Activated naive CD8-positive, alpha-beta T cell (primary cell): ENCODE measurements at regions not wholly inside any gene's neighbourhood (a gene's known extent, or its start where the extent isn't known, plus 50 kb on each side); places are given as distances from the start of the nearest gene placed in this dataset.

Experiments used
- H3K27ac Mint-ChIP-seq: one replicate; pipeline ENCODE4 v1.8.0; 2021; ENCODE audit warnings: mixed read lengths
- H3K27me3 Mint-ChIP-seq: one replicate; pipeline ENCODE4 v1.8.0; 2021; ENCODE audit warnings: mixed read lengths
- H3K36me3 Mint-ChIP-seq: one replicate; pipeline ENCODE4 v1.8.0; 2021; ENCODE audit warnings: mixed read lengths
- H3K4me1 Mint-ChIP-seq: one replicate; pipeline ENCODE4 v1.8.0; 2021; ENCODE audit warnings: low read depth, mixed read lengths
- H3K4me3 Mint-ChIP-seq: one replicate; pipeline ENCODE4 v1.8.0; 2021; ENCODE audit warnings: mild to moderate bottlenecking, mixed read lengths
- H3K9me3 Mint-ChIP-seq: one replicate; pipeline ENCODE4 v1.8.0; 2021; ENCODE audit warnings: low read depth, mixed read lengths

DNA sequence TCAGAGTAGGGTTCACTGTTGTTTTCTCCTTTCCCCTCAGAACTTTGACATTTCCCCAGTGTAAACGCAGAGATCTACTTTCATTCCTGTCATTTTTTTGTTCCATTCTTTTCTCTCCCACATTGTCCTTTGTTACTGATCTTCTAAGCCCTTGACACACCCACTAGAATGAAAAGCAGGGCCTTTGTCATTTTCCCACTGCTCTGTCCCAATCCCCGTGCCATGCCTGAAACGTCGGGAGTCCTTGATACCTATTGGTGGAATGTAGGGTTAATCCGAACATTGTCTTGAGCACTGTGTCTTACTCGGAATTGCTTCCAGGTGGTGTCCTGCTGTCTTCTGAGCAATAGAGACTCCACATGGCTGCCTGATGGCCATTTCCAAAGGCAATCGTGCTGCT lies 887.1 kb upstream of the FRG1 start:
- H3K36me3 Mint-ChIP-seq, result no peaks in the 10 kb centered on the region
- H3K27me3 Mint-ChIP-seq, result no peaks in the 10 kb centered on the region
- H3K27ac Mint-ChIP-seq, result no peak overlapping the region
- no peaks in the 10 kb centered on the region for H3K4me1 Mint-ChIP-seq
- no peak overlapping the region for H3K4me3 Mint-ChIP-seq
- H3K9me3 Mint-ChIP-seq, result no peaks in the 10 kb centered on the region

DNA sequence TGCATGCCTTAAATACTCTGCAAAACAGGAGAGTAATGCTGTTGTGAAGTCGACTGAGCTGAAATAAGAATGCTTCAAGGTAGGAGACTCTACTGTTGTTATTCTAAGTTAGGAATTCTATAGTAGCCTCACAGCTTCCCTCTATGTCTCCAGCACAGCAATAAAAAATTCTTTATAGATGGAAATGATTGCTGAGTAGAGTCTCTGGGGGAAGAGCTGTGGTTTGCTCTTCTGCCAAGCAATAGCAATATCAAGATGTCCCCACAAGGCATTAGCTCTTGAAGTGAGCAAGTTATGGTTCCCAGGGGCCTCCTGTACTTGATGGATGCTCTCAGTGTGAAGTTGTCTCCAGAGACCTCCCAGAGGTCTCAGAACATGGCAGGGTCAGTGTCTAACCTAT lies 880.6 kb upstream of the FRG1 start:
- Mint-ChIP-seq H3K9me3 (peaks cover 18% of the 10 kb centered on the region), H3K27me3 (no peaks in the 10 kb centered on the region), H3K27ac (no peak overlapping the region), H3K36me3 (no peaks in the 10 kb centered on the region), H3K4me1 (no peaks in the 10 kb centered on the region), H3K4me3 (no peak overlapping the region)

DNA sequence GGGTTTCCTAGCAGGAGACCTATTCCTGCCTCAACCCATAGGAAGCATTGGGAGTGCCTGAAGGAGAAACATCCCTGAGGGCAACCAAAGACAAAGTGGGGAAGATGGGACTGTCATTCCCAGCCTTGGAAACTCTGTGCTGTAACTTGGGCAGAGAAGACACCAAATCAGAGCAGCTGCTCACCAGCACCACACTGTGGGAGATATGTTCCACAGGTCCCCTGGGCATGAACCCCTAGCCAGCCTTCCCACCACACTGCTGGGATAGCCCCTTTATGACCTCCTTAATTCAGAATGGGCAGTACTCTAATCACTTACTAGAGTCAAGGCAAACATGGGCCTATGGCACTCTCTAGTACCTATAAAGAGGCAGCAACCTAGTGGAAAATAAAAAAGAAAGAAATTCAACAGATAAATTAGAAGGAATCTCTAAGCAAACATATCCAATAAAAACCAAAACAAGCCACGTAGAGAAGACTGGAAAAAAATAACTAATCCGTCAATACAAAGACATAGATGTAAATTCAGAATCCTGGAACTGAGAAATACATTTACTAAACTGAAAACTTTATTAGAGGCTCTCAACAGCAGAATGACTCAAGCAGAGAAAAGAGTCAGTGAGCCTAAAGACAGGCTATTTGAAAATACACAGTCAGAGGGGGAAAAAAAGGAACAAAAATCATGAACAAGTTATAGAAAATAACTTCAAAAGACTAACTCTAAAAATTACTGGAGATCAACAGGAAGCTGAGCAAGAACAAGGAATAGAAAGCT lies 878.4 kb upstream of the FRG1 start:
- peaks cover 21% of the 10 kb centered on the region for H3K9me3 Mint-ChIP-seq

DNA sequence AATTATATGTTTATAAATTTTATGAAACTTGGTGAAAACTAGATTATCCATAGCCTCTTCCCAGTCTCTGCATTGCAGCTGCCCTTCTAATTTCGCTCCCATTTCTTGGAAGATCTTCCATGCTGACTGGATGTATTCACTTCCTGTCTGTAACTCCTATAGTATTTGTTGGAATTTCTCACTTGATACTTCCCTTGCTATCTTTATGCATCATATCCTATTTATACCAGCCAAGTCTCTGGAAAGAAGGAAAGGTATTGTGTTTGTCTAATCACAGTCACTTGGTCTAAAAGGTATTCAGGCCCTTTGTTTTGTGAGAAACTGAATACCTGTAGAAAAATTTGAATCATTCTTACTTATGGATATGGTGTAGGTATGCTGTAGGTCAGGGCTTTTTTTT lies 870.9 kb upstream of the FRG1 start:
- H3K27ac Mint-ChIP-seq, result no peak overlapping the region
- no peaks in the 10 kb centered on the region for H3K4me1 Mint-ChIP-seq
- H3K9me3 Mint-ChIP-seq, result peaks cover 8% of the 10 kb centered on the region
- no peaks in the 10 kb centered on the region for H3K36me3 Mint-ChIP-seq
- H3K4me3 Mint-ChIP-seq, result no peak overlapping the region
- H3K27me3 Mint-ChIP-seq, result no peaks in the 10 kb centered on the region

More for the DNA sequence above, 878.4 kb upstream of the FRG1 start:
- Mint-ChIP-seq H3K4me3 (no peak overlapping the region), H3K4me1 (no peaks in the 10 kb centered on the region), H3K27me3 (no peaks in the 10 kb centered on the region), H3K36me3 (no peaks in the 10 kb centered on the region), H3K27ac (no peak overlapping the region)

DNA sequence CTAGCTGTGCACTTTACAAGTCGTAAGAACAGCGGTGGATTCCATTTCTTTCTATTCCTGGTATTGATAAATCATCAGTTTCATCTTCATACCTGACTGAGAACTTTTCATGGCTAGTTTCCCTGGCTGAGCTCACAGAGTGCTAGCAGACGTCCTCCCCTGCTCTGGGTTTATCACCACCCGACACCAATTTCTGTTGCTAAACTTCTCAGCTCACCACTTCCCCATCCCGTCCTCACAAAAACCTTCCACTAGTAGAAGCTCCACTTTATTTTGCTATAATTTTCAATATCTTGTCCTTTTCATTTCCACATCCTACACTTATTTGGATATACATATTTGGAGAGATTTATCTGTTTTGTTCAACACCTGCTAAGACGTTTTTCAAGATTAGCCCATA lies 869.4 kb upstream of the FRG1 start:
- no peaks in the 10 kb centered on the region for H3K4me1 Mint-ChIP-seq
- peaks cover 8% of the 10 kb centered on the region for H3K9me3 Mint-ChIP-seq
- no peak overlapping the region for H3K4me3 Mint-ChIP-seq
- H3K36me3 Mint-ChIP-seq, result no peaks in the 10 kb centered on the region
- no peaks in the 10 kb centered on the region for H3K27me3 Mint-ChIP-seq
- H3K27ac Mint-ChIP-seq, result no peak overlapping the region

DNA sequence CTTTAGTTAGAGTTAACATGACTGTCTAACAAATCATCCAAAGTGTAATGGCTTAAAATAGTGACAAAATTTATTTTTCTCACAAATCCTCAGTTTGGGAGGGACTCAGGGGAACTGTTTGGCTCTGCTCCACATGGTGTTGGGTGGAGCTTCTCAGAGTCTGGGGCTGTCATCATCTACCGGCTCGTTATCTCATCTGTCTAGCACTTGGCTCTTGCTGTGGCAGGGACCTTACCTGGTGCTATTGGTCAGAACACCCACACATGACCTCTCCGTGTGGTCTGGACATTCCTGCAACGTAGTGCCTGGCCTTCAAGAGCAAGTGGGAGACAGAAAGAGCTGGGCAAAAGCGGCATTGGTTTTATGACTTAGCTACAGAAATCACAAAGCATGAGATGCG lies 866.9 kb upstream of the FRG1 start:
- Mint-ChIP-seq H3K27ac (no peak overlapping the region), H3K4me1 (no peaks in the 10 kb centered on the region), H3K9me3 (peaks cover 11% of the 10 kb centered on the region), H3K27me3 (no peaks in the 10 kb centered on the region), H3K4me3 (no peak overlapping the region), H3K36me3 (no peaks in the 10 kb centered on the region)

DNA sequence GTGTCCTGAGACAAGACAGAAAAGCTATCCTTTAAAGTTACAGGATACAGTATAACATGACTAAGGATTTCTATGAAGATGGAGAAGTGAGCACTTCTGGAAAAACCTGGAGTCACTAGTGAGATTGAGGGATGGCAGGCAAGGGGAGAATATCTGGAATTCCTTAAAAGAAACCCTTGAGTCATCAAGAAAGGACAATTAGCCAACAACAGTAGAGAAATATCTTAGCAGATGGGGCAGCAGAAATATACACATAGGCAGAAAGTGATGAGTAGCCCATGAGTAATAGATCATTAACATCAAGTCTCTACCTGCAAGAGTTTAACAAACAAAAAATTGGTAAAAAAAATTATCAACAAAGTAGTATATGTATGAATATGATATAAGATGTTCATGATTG lies 858.8 kb upstream of the FRG1 start:
- Mint-ChIP-seq H3K36me3 (no peaks in the 10 kb centered on the region), H3K4me3 (no peak overlapping the region), H3K4me1 (no peaks in the 10 kb centered on the region), H3K27ac (no peak overlapping the region), H3K27me3 (no peaks in the 10 kb centered on the region), H3K9me3 (peaks cover 11% of the 10 kb centered on the region)

DNA sequence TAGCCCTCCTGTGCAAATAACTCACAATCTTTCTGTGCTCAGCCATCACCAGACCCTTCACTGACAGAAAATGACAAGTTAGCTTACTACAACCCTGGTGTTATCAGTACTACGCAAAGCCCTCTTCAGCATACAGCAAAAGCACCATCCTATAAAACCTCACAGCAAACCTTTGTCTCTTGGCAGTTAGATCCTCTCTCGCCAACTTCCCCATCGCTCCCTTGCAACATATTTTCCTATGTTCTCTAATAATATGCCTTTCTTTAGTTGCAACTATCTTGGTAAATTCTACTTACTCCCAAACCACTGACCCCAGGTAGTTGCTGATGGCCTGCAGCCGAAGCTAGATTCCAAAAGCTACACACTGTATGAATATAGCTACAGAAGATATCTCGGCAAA lies 856.9 kb upstream of the FRG1 start:
- H3K4me3 Mint-ChIP-seq, result no peak overlapping the region
- H3K27me3 Mint-ChIP-seq, result no peaks in the 10 kb centered on the region
- no peaks in the 10 kb centered on the region for H3K4me1 Mint-ChIP-seq

DNA sequence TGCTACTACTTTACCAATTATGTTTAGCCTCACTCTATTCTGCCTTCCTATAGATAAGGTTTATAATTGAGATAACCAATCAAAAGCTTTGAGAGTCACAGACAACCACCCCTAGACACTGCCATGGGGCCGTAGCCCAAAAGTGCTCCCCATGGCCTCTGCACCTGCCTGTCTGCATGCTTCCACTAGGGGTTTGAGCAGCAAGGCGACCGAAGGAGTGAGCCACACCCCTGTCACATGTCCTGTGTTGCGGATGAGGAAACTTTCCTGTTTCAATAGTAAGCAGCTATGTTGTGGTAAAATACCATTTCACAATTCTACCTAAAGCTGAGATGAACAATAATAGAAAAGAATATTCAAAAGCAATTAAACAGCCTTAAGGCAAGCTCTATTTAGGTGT lies 856.0 kb upstream of the FRG1 start:
- no peaks in the 10 kb centered on the region for H3K36me3 Mint-ChIP-seq
- H3K27ac Mint-ChIP-seq, result no peak overlapping the region
- no peaks in the 10 kb centered on the region for H3K27me3 Mint-ChIP-seq
- H3K4me1 Mint-ChIP-seq, result no peaks in the 10 kb centered on the region
- peaks cover 4% of the 10 kb centered on the region for H3K9me3 Mint-ChIP-seq
- no peak overlapping the region for H3K4me3 Mint-ChIP-seq

More for the DNA sequence above, 856.9 kb upstream of the FRG1 start:
- Mint-ChIP-seq H3K27ac (no peak overlapping the region), H3K36me3 (no peaks in the 10 kb centered on the region), H3K9me3 (peaks cover 4% of the 10 kb centered on the region)

DNA sequence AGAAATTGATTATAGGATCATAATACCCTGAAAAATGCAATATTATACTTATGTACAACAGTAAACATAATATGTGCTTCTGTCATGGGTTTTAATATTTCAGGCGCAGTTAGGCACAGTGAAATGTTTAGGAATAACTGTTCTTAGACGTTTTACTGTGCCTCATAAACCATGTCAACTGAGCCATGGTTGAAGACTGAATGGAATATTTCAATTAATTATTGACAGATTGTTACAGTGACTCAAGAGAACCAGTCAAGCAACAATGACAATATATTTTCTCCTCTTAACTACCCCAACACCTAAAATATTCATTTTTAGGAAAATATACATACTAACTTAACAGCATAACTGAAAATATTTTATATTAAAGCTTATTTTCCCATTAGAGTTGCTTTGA lies 852.7 kb upstream of the FRG1 start:
- peaks cover 4% of the 10 kb centered on the region for H3K9me3 Mint-ChIP-seq
- H3K27ac Mint-ChIP-seq, result no peak overlapping the region
- H3K36me3 Mint-ChIP-seq, result no peaks in the 10 kb centered on the region
- H3K4me1 Mint-ChIP-seq, result no peaks in the 10 kb centered on the region
- H3K4me3 Mint-ChIP-seq, result no peak overlapping the region
- H3K27me3 Mint-ChIP-seq, result no peaks in the 10 kb centered on the region

DNA sequence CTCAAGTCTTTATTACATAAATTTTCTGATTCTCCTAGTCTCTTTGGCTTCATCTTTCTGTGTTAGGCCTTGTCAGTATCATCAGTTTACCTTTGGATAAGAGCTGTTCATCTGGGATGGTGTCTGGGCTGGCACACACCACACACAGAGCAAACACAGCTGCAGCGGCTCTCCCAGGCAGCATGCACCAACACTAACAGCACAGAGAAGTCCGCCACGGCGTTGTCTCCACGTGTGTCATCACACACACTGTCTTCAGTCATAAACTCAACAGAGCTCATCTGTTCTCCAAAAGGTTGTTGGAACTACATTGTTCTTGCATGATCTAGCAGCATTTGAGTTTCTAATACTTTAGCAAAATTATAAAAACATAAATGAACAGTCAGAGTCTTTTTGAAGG lies 851.9 kb upstream of the FRG1 start:
- Mint-ChIP-seq H3K4me3 (no peak overlapping the region), H3K27me3 (no peaks in the 10 kb centered on the region)

DNA sequence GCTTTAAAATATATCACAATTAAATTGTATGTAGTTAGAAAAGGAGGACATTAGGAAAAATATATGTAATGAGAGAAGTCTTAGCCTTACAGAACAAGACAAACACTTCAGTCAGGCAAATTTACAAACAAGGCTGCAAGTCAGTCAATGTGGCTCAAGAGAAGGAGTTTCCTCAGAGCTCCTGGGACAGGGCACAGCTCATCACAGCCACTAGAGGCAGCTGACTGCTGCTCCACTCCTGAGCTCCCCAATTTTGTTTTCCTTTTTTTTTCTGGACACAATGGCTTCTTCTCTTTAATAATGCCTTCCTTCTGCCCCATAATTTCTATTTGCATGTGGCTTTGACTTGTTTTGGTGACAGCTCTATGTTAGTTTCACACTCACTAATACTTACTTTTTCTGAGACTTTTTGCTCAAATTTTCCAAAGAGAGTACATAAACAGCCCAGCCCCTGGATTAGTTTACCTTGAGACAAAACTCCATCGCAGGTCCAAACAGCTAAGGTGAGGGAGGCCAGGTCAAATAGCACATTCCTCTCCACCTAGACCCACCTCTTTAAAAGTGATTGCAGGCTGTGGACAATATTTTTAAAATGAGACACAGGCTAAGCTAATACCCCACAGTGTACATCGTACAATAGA lies 850.4 kb upstream of the FRG1 start:
- H3K4me3 Mint-ChIP-seq, result no peak overlapping the region
- H3K27ac Mint-ChIP-seq, result no peak overlapping the region
- no peaks in the 10 kb centered on the region for H3K36me3 Mint-ChIP-seq
- H3K4me1 Mint-ChIP-seq, result no peaks in the 10 kb centered on the region
- H3K27me3 Mint-ChIP-seq, result no peaks in the 10 kb centered on the region
- H3K9me3 Mint-ChIP-seq, result peaks cover 5% of the 10 kb centered on the region

More for the DNA sequence above, 851.9 kb upstream of the FRG1 start:
- H3K9me3 Mint-ChIP-seq, result peaks cover 4% of the 10 kb centered on the region
- no peak overlapping the region for H3K27ac Mint-ChIP-seq
- H3K36me3 Mint-ChIP-seq, result no peaks in the 10 kb centered on the region
- H3K4me1 Mint-ChIP-seq, result no peaks in the 10 kb centered on the region

DNA sequence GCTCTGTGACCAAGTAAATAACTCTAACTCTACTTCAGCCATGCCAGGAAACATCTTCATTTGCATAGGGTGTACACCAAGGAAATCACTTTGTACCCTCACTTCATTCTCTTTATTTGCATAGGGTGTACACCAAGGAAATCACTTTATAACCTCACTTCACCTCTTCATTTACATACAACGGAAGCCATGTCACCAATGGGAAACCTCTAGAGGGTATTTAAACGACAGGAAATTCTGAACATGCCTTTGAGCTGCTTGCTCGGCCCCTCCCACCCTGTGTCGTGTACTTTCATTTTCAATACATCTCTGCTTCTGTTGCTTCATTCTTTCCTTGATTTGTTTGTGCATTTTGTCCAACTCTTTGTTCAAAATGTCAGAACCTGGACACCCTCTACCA lies 848.1 kb upstream of the FRG1 start:
- H3K36me3 Mint-ChIP-seq, result no peaks in the 10 kb centered on the region
- H3K9me3 Mint-ChIP-seq, result peaks cover 11% of the 10 kb centered on the region
- H3K27me3 Mint-ChIP-seq, result no peaks in the 10 kb centered on the region
- no peaks in the 10 kb centered on the region for H3K4me1 Mint-ChIP-seq
- no peak overlapping the region for H3K27ac Mint-ChIP-seq
- H3K4me3 Mint-ChIP-seq, result no peak overlapping the region

DNA sequence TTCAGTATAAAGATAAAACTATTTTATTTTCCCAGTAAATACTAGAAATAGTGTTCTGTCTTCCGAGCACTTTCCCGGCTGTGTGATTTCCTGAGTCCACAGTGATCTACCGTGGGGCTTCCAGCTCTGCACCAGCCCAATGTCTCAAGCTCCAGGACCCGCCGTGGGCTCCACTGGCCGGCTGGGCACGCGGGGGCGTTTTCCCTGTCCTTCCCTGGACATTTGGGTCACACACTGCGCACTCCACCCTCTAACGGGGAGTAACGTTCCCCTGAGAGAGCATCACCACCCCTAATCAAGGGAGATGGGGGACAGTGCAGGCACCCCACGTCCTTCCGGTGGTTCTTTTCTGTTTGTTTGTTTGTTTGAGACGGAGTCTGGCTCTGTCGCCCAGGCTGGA lies 844.6 kb upstream of the FRG1 start:
- Mint-ChIP-seq H3K27me3 (no peaks in the 10 kb centered on the region), H3K27ac (no peak overlapping the region), H3K9me3 (peaks cover 16% of the 10 kb centered on the region), H3K4me3 (no peak overlapping the region), H3K36me3 (no peaks in the 10 kb centered on the region), H3K4me1 (no peaks in the 10 kb centered on the region)

DNA sequence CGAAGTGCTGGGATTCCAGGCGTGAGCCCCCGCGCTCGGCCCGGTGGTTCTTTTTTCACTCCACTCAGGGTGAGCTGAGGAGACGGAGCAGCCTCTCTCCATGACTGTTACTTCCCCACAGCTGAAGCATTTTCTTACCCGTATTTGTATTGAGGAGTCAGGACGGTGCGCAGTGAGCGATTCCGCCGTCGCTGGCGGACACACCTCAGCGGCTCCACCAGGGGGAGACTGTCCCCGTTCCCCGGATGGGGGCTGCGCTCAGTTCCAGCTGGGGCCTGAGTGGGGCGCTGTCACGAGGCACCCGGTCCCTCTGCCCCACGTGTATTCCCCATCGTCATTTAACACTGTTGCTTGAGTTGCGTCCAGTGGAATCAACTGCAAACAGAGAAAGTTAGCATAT lies 844.0 kb upstream of the FRG1 start:
- no peaks in the 10 kb centered on the region for H3K27me3 Mint-ChIP-seq
- no peaks in the 10 kb centered on the region for H3K4me1 Mint-ChIP-seq
- H3K36me3 Mint-ChIP-seq, result no peaks in the 10 kb centered on the region
- H3K4me3 Mint-ChIP-seq, result no peak overlapping the region
- peaks cover 15% of the 10 kb centered on the region for H3K9me3 Mint-ChIP-seq
- H3K27ac Mint-ChIP-seq, result no peak overlapping the region
